Activated T-cell treated with anti-CD3 and anti-CD28 coated beads, Interleukin-2, amount 50 U/mL, for 72 hours (primary cell): ENCODE measurements at regions not wholly inside any gene's neighbourhood (a gene's known extent, or its start where the extent isn't known, plus 50 kb on each side); places are given as distances from the start of the nearest gene placed in this dataset.

Source experiments
- ATAC-seq, 2 donors: fragments of 150-1000 bp; cut with Tn5 transposase; replicated peaks in 1 of 2; 2 replicates each; pipeline ENCODE4 v1.10.0; 2021; ENCODE audit warnings: moderate library complexity in 2 of 2, mild to moderate bottlenecking in 1 of 2
- DNase-seq, 2 donors: peaks; one replicate each; pipeline ENCODE4 v3.0.0; 2021 to 2022; ENCODE audit warnings: mixed read lengths in 1 of 2
- H3K27ac Mint-ChIP-seq: one replicate; pipeline ENCODE4 v1.8.0; 2022; ENCODE audit warnings: mild to moderate bottlenecking, moderate library complexity, mixed read lengths
- H3K27me3 Mint-ChIP-seq: one replicate; pipeline ENCODE4 v1.8.0; 2022; ENCODE audit warnings: low read depth, mixed read lengths
- H3K36me3 Mint-ChIP-seq, 2 donors: one replicate each; pipeline ENCODE4 v1.8.0; 2022; ENCODE audit warnings: mixed read lengths in 2 of 2, mild to moderate bottlenecking in 1 of 2; ENCODE audit not compliant: insufficient read depth in 2 of 2
- H3K4me1 Mint-ChIP-seq: one replicate; pipeline ENCODE4 v1.8.0; 2022; ENCODE audit warnings: low read depth, mixed read lengths
- H3K4me3 Mint-ChIP-seq, 2 donors: one replicate each; pipeline ENCODE4 v1.8.0; 2022; ENCODE audit warnings: mild to moderate bottlenecking in 2 of 2, mixed read lengths in 2 of 2, moderate library complexity in 2 of 2
- H3K9me3 Mint-ChIP-seq, 2 donors: one replicate each; pipeline ENCODE4 v1.8.0; 2022; ENCODE audit warnings: mixed read lengths in 2 of 2

- Mint-ChIP-seq H3K27me3 (no peaks in the 10 kb centered on the region), H3K9me3 (peaks cover 5 to 7% of the 10 kb centered on the region in 2 donors), H3K36me3 (no peaks in the 10 kb centered on the region), H3K4me1 (no peaks in the 10 kb centered on the region), H3K27ac (no peak overlapping the region), H3K4me3 (no peak overlapping the region)
- ATAC-seq: no peak
- DNase-seq: no peak
Measured at GRCh38 chr4:176498617-176499256, 179.0 kb downstream of the SPCS3 start.

GRCh38 chr4:176499518-176499917, 179.8 kb downstream of the SPCS3 start:
- H3K27ac Mint-ChIP-seq: no peak overlapping the region
- no peaks in the 10 kb centered on the region for H3K36me3 Mint-ChIP-seq
- H3K9me3 Mint-ChIP-seq: peaks cover 5 to 7% of the 10 kb centered on the region in 2 donors
- no peak for DNase-seq
- no peaks in the 10 kb centered on the region for H3K4me1 Mint-ChIP-seq
- H3K4me3 Mint-ChIP-seq: no peak overlapping the region
- no peak for ATAC-seq
- H3K27me3 Mint-ChIP-seq: no peaks in the 10 kb centered on the region

- ATAC-seq (no peak), DNase-seq (no peak)
- Mint-ChIP-seq H3K27ac (no peak overlapping the region), H3K36me3 (no peaks in the 10 kb centered on the region), H3K9me3 (peaks cover 1 to 3% of the 10 kb centered on the region in 2 donors), H3K27me3 (no peaks in the 10 kb centered on the region), H3K4me3 (no peak overlapping the region), H3K4me1 (no peaks in the 10 kb centered on the region)
Measured at GRCh38 chr4:176500894-176501293, 181.1 kb downstream of the SPCS3 start.

- H3K27me3 Mint-ChIP-seq: no peaks in the 10 kb centered on the region
- no peak for DNase-seq
- no peaks in the 10 kb centered on the region for H3K36me3 Mint-ChIP-seq
- H3K4me3 Mint-ChIP-seq: no peak overlapping the region
- H3K4me1 Mint-ChIP-seq: no peaks in the 10 kb centered on the region
- no peaks in the 10 kb centered on the region for H3K9me3 Mint-ChIP-seq
- H3K27ac Mint-ChIP-seq: no peak overlapping the region
- no peak for ATAC-seq
Measured at GRCh38 chr4:176504118-176504517, 184.4 kb downstream of the SPCS3 start.

- ATAC-seq (no peak), DNase-seq (no peak)
- H3K36me3 Mint-ChIP-seq: no peaks in the 10 kb centered on the region
- H3K27ac Mint-ChIP-seq: no peak overlapping the region
- H3K4me3 Mint-ChIP-seq: no peak overlapping the region
- no peaks in the 10 kb centered on the region for H3K27me3 Mint-ChIP-seq
- H3K4me1 Mint-ChIP-seq: no peaks in the 10 kb centered on the region
- no peaks in the 10 kb centered on the region for H3K9me3 Mint-ChIP-seq
Measured at GRCh38 chr4:176507845-176508533, 188.2 kb downstream of the SPCS3 start.

- DNase-seq: no peak
- H3K9me3 Mint-ChIP-seq: no peaks in the 10 kb centered on the region
- H3K36me3 Mint-ChIP-seq: no peaks in the 10 kb centered on the region
- no peaks in the 10 kb centered on the region for H3K27me3 Mint-ChIP-seq
- no peaks in the 10 kb centered on the region for H3K4me1 Mint-ChIP-seq
- no peak overlapping the region for H3K4me3 Mint-ChIP-seq
- H3K27ac Mint-ChIP-seq: no peak overlapping the region
- no peak for ATAC-seq
Measured at GRCh38 chr4:176508780-176509331, 189.1 kb downstream of the SPCS3 start.

GRCh38 chr4:176525576-176525975, 205.8 kb downstream of the SPCS3 start:
- no peaks in the 10 kb centered on the region for H3K9me3 Mint-ChIP-seq
- no peak overlapping the region for H3K27ac Mint-ChIP-seq
- ATAC-seq (no peak), DNase-seq (no peak)
- no peaks in the 10 kb centered on the region for H3K27me3 Mint-ChIP-seq
- H3K4me3 Mint-ChIP-seq: no peak overlapping the region
- H3K36me3 Mint-ChIP-seq: no peaks in the 10 kb centered on the region
- H3K4me1 Mint-ChIP-seq: no peaks in the 10 kb centered on the region

- no peak overlapping the region for H3K27ac Mint-ChIP-seq
- H3K4me1 Mint-ChIP-seq: no peaks in the 10 kb centered on the region
- no peak overlapping the region for H3K4me3 Mint-ChIP-seq
- ATAC-seq: no peak
- H3K36me3 Mint-ChIP-seq: no peaks in the 10 kb centered on the region
- DNase-seq: no peak
- no peaks in the 10 kb centered on the region for H3K27me3 Mint-ChIP-seq
- no peaks in the 10 kb centered on the region for H3K9me3 Mint-ChIP-seq
Measured at GRCh38 chr4:176526704-176527103, 206.9 kb downstream of the SPCS3 start.

GRCh38 chr4:176529574-176529973, 209.8 kb downstream of the SPCS3 start:
- Mint-ChIP-seq H3K36me3 (no peaks in the 10 kb centered on the region), H3K27me3 (no peaks in the 10 kb centered on the region), H3K27ac (no peak overlapping the region), H3K9me3 (no peaks in the 10 kb centered on the region), H3K4me1 (no peaks in the 10 kb centered on the region), H3K4me3 (no peak overlapping the region)
- no peak for ATAC-seq
- no peak for DNase-seq

- DNase-seq: no peak
- no peak for ATAC-seq
- H3K27ac Mint-ChIP-seq: no peak overlapping the region
- no peaks in the 10 kb centered on the region for H3K9me3 Mint-ChIP-seq
- no peaks in the 10 kb centered on the region for H3K36me3 Mint-ChIP-seq
- H3K4me3 Mint-ChIP-seq: no peak overlapping the region
- H3K4me1 Mint-ChIP-seq: no peaks in the 10 kb centered on the region
- no peaks in the 10 kb centered on the region for H3K27me3 Mint-ChIP-seq
Measured at GRCh38 chr4:176533159-176533558, 213.4 kb downstream of the SPCS3 start.

GRCh38 chr4:176534566-176534965, 214.8 kb downstream of the SPCS3 start:
- Mint-ChIP-seq H3K4me3 (no peak overlapping the region), H3K27ac (no peak overlapping the region), H3K4me1 (no peaks in the 10 kb centered on the region), H3K36me3 (no peaks in the 10 kb centered on the region), H3K9me3 (no peaks in the 10 kb centered on the region), H3K27me3 (no peaks in the 10 kb centered on the region)
- ATAC-seq (no peak), DNase-seq (no peak)

- Mint-ChIP-seq H3K4me3 (no peak overlapping the region), H3K4me1 (no peaks in the 10 kb centered on the region), H3K36me3 (no peaks in the 10 kb centered on the region), H3K27me3 (no peaks in the 10 kb centered on the region), H3K9me3 (no peaks in the 10 kb centered on the region), H3K27ac (no peak overlapping the region)
- DNase-seq (no peak), ATAC-seq (no peak)
Measured at GRCh38 chr4:176538217-176538925, 218.6 kb downstream of the SPCS3 start.

GRCh38 chr4:176539091-176539784, 219.5 kb downstream of the SPCS3 start:
- Mint-ChIP-seq H3K4me3 (no peak overlapping the region), H3K27ac (no peak overlapping the region), H3K9me3 (no peaks in the 10 kb centered on the region), H3K4me1 (no peaks in the 10 kb centered on the region), H3K27me3 (no peaks in the 10 kb centered on the region), H3K36me3 (no peaks in the 10 kb centered on the region)
- ATAC-seq (no peak), DNase-seq (no peak)
